ENCODE measurements at regions not wholly inside any gene's neighbourhood (a gene's known extent, or its start where the extent isn't known, plus 50 kb on each side); places are given as distances from the start of the nearest gene placed in this dataset.
A peak's percentile ranks its signal among the peaks of the same experiment; 100 is the strongest.

GRCh38 chr1:221809091-221810029, 67.5 kb upstream of the DUSP10 start:
- ChIA-PET CTCF (interaction anchor here (0.7 to 1.5 kb wide), 10 partner anchors 9 to 183 kb away, joined by 3 to 7 read pairs (median 3); no protein-coding TSS in a partner anchor), POLR2A (no interaction called here)
- no peak for DNase-seq
- Mint-ChIP-seq H3K36me3 (ENCODE audit: low read depth) (peaks cover 10% of the 10 kb centered on the region), H3K4me3 (no peak overlapping the region), H3K27ac (peak overlapping the region; percentile 44), H3K4me1 (peaks cover 22% of the 10 kb centered on the region), H3K9me3 (peaks cover 3% of the 10 kb centered on the region), H3K27me3 (no peaks in the 10 kb centered on the region)

GRCh38 chr1:221806984-221807383, 65.1 kb upstream of the DUSP10 start:
- CTCF ChIA-PET: no interaction called here
- DNase-seq: no peak
- no peaks in the 10 kb centered on the region for H3K27me3 Mint-ChIP-seq
- no peak overlapping the region for H3K27ac Mint-ChIP-seq
- H3K9me3 Mint-ChIP-seq: peaks cover 3% of the 10 kb centered on the region
- peaks cover 10% of the 10 kb centered on the region for H3K36me3 Mint-ChIP-seq (ENCODE audit: low read depth)
- POLR2A ChIA-PET: no interaction called here
- H3K4me1 Mint-ChIP-seq: peaks cover 22% of the 10 kb centered on the region
- H3K4me3 Mint-ChIP-seq: no peak overlapping the region

GRCh38 chr1:221806236-221806635, 64.3 kb upstream of the DUSP10 start:
- H3K9me3 Mint-ChIP-seq: peaks cover 3% of the 10 kb centered on the region
- H3K36me3 Mint-ChIP-seq (ENCODE audit: low read depth): peaks cover 10% of the 10 kb centered on the region
- DNase-seq: no peak
- CTCF ChIA-PET: no interaction called here
- POLR2A ChIA-PET: no interaction called here
- no peak overlapping the region for H3K4me3 Mint-ChIP-seq
- no peaks in the 10 kb centered on the region for H3K27me3 Mint-ChIP-seq
- peaks cover 22% of the 10 kb centered on the region for H3K4me1 Mint-ChIP-seq
- H3K27ac Mint-ChIP-seq: no peak overlapping the region

GRCh38 chr1:221805121-221805520, 63.2 kb upstream of the DUSP10 start:
- CTCF ChIA-PET: no interaction called here
- no peaks in the 10 kb centered on the region for H3K27me3 Mint-ChIP-seq

GRCh38 chr1:221804303-221804702, 62.4 kb upstream of the DUSP10 start:
- H3K27me3 Mint-ChIP-seq: no peaks in the 10 kb centered on the region
- H3K9me3 Mint-ChIP-seq: peaks cover 9% of the 10 kb centered on the region
- peaks cover 10% of the 10 kb centered on the region for H3K36me3 Mint-ChIP-seq (ENCODE audit: low read depth)
- no peak overlapping the region for H3K27ac Mint-ChIP-seq
- CTCF ChIA-PET: interaction anchor here (1.4 kb wide), 1 partner anchor 51 kb away, joined by 3 read pairs; no protein-coding TSS in a partner anchor
- POLR2A ChIA-PET: no interaction called here
- DNase-seq: no peak
- H3K4me3 Mint-ChIP-seq: no peak overlapping the region
- H3K4me1 Mint-ChIP-seq: peaks cover 14% of the 10 kb centered on the region

More at GRCh38 chr1:221805121-221805520, 63.2 kb upstream of the DUSP10 start:
- H3K4me3 Mint-ChIP-seq: no peak overlapping the region
- peaks cover 12% of the 10 kb centered on the region for H3K36me3 Mint-ChIP-seq (ENCODE audit: low read depth)
- no peak for DNase-seq
- H3K27ac Mint-ChIP-seq: no peak overlapping the region
- H3K4me1 Mint-ChIP-seq: peaks cover 20% of the 10 kb centered on the region
- POLR2A ChIA-PET: no interaction called here
- H3K9me3 Mint-ChIP-seq: peaks cover 5% of the 10 kb centered on the region

- Mint-ChIP-seq H3K9me3 (peaks cover 6% of the 10 kb centered on the region), H3K36me3 (ENCODE audit: low read depth) (peaks cover 4% of the 10 kb centered on the region), H3K27ac (no peak overlapping the region), H3K27me3 (no peaks in the 10 kb centered on the region), H3K4me3 (no peak overlapping the region), H3K4me1 (peaks cover 6% of the 10 kb centered on the region)
- CTCF ChIA-PET: interaction anchor here (1.6 kb wide), 1 partner anchor 24 kb away, joined by 4 read pairs; no protein-coding TSS in a partner anchor
- POLR2A ChIA-PET: interaction anchor here (0.6 kb wide), 1 partner anchor 654 kb away, joined by 3 read pairs; no protein-coding TSS in a partner anchor
- no peak for DNase-seq
Measured at GRCh38 chr1:221801773-221802516, 60.1 kb upstream of the DUSP10 start.

- no peak for DNase-seq
- ChIA-PET CTCF (interaction anchor here (1.6 kb wide), 1 partner anchor 23 kb away, joined by 4 read pairs; no protein-coding TSS in a partner anchor), POLR2A (interaction anchor here (0.6 kb wide), 1 partner anchor 11 kb away, joined by 3 read pairs; no protein-coding TSS in a partner anchor)
- peaks cover 8% of the 10 kb centered on the region for H3K9me3 Mint-ChIP-seq
- H3K4me1 Mint-ChIP-seq: peaks cover 6% of the 10 kb centered on the region
- H3K27me3 Mint-ChIP-seq: no peaks in the 10 kb centered on the region
- H3K36me3 Mint-ChIP-seq (ENCODE audit: low read depth): peaks cover 4% of the 10 kb centered on the region
- no peak overlapping the region for H3K27ac Mint-ChIP-seq
- H3K4me3 Mint-ChIP-seq: no peak overlapping the region
Measured at GRCh38 chr1:221801251-221801661, 59.4 kb upstream of the DUSP10 start.

GRCh38 chr1:221800831-221801230, 58.9 kb upstream of the DUSP10 start:
- peaks cover 4% of the 10 kb centered on the region for H3K36me3 Mint-ChIP-seq (ENCODE audit: low read depth)
- ChIA-PET CTCF (interaction anchor here (1.4 to 1.6 kb wide), 2 partner anchors 20 to 23 kb away, joined by 3 to 4 read pairs; no protein-coding TSS in a partner anchor), POLR2A (interaction anchor here (0.6 kb wide), 2 partner anchors 11 to 15 kb away, joined by 3 read pairs; no protein-coding TSS in a partner anchor)
- no peaks in the 10 kb centered on the region for H3K27me3 Mint-ChIP-seq
- no peak overlapping the region for H3K27ac Mint-ChIP-seq
- peak; percentile 23 for DNase-seq
- H3K4me3 Mint-ChIP-seq: no peak overlapping the region
- peaks cover 8% of the 10 kb centered on the region for H3K9me3 Mint-ChIP-seq
- H3K4me1 Mint-ChIP-seq: peaks cover 6% of the 10 kb centered on the region

- ChIA-PET CTCF (no interaction called here), POLR2A (no interaction called here)
- no peak for DNase-seq
- peaks cover 4% of the 10 kb centered on the region for H3K36me3 Mint-ChIP-seq (ENCODE audit: low read depth)
- H3K4me1 Mint-ChIP-seq: peaks cover 21% of the 10 kb centered on the region
- no peak overlapping the region for H3K4me3 Mint-ChIP-seq
- H3K27ac Mint-ChIP-seq: no peak overlapping the region
- H3K9me3 Mint-ChIP-seq: peaks cover 12% of the 10 kb centered on the region
- no peaks in the 10 kb centered on the region for H3K27me3 Mint-ChIP-seq
Measured at GRCh38 chr1:221797506-221797905, 55.6 kb upstream of the DUSP10 start.

GRCh38 chr1:221796700-221797099, 54.8 kb upstream of the DUSP10 start:
- ChIA-PET CTCF (no interaction called here), POLR2A (no interaction called here)
- Mint-ChIP-seq H3K27ac (no peak overlapping the region), H3K4me1 (peaks cover 21% of the 10 kb centered on the region), H3K36me3 (ENCODE audit: low read depth) (peaks cover 4% of the 10 kb centered on the region), H3K27me3 (no peaks in the 10 kb centered on the region), H3K9me3 (peaks cover 12% of the 10 kb centered on the region), H3K4me3 (no peak overlapping the region)
- DNase-seq: no peak

GRCh38 chr1:221795380-221795779, 53.5 kb upstream of the DUSP10 start:
- ChIA-PET CTCF (interaction anchor here (0.6 to 2.2 kb wide), 4 partner anchors 12 to 38 kb away, joined by 3 to 7 read pairs (median 4); no protein-coding TSS in a partner anchor), POLR2A (no interaction called here)
- H3K27me3 Mint-ChIP-seq: no peaks in the 10 kb centered on the region
- peaks cover 4% of the 10 kb centered on the region for H3K36me3 Mint-ChIP-seq (ENCODE audit: low read depth)
- no peak overlapping the region for H3K27ac Mint-ChIP-seq
- DNase-seq: no peak
- no peak overlapping the region for H3K4me3 Mint-ChIP-seq
- peaks cover 14% of the 10 kb centered on the region for H3K4me1 Mint-ChIP-seq
- peaks cover 12% of the 10 kb centered on the region for H3K9me3 Mint-ChIP-seq

- no peak for DNase-seq
- CTCF ChIA-PET: interaction anchor here (0.6 to 2.2 kb wide), 4 partner anchors 11 to 38 kb away, joined by 3 to 7 read pairs (median 4); no protein-coding TSS in a partner anchor
- H3K4me3 Mint-ChIP-seq: no peak overlapping the region
- H3K27me3 Mint-ChIP-seq: no peaks in the 10 kb centered on the region
- no peak overlapping the region for H3K27ac Mint-ChIP-seq
- peaks cover 14% of the 10 kb centered on the region for H3K4me1 Mint-ChIP-seq
- peaks cover 10% of the 10 kb centered on the region for H3K9me3 Mint-ChIP-seq
- peaks cover 2% of the 10 kb centered on the region for H3K36me3 Mint-ChIP-seq (ENCODE audit: low read depth)
- POLR2A ChIA-PET: no interaction called here
Measured at GRCh38 chr1:221794935-221795334, 53.0 kb upstream of the DUSP10 start.

Data from activated CD4-positive, alpha-beta T cell treated with anti-CD3 and anti-CD28 coated beads, Interleukin-2, amount 10 ng/mL, durations not matched to agents 7 days and 5 days (primary cell).